ENCODE measurements at regions not wholly inside any gene's neighbourhood (a gene's known extent, or its start where the extent isn't known, plus 50 kb on each side); places are given as distances from the start of the nearest gene placed in this dataset.

- H3K4me1 Mint-ChIP-seq = no peaks in the 10 kb centered on the region
- H3K4me3 Mint-ChIP-seq = no peak overlapping the region
- peaks cover 9 to 13% of the 10 kb centered on the region in 2 donors for H3K27me3 Mint-ChIP-seq
- no peak overlapping the region for H3K4me3 ChIP-seq (ENCODE audit: control insufficient read depth in 1 of 2, extremely low read depth in 1 of 2, low read length in 1 of 2)
- CTCF ChIA-PET = no interaction called here
- H3K36me3 Mint-ChIP-seq = no peaks in the 10 kb centered on the region
- no peaks in the 10 kb centered on the region for H3K9me3 ChIP-seq
- ATAC-seq (replicated peaks in 1 of 4) (no peak), DNase-seq (no peak)
- POLR2A ChIA-PET = no interaction called here
- H3K27ac Mint-ChIP-seq = no peak overlapping the region
- no peaks in the 10 kb centered on the region for H3K4me1 ChIP-seq (ENCODE audit: control insufficient read depth in 1 of 2, extremely low read depth in 1 of 2, insufficient read depth in 2 of 2, low read length in 2 of 2)
- no peaks in the 10 kb centered on the region for H3K36me3 ChIP-seq (ENCODE audit: control insufficient read depth in 2 of 2, extremely low read depth in 1 of 2, insufficient read depth in 1 of 2, low read length in 1 of 2)
- H3K9me3 Mint-ChIP-seq = peaks cover 3 to 7% (median 4%) of the 10 kb centered on the region in 3 donors
- H3K27me3 ChIP-seq (replicated peaks in 1 of 2; ENCODE audit: control insufficient read depth in 2 of 2, extremely low read depth in 1 of 2, insufficient read depth in 2 of 2, low read length in 1 of 2) = peaks cover 0 to 4% of the 10 kb centered on the region in 2 experiments
- no peak overlapping the region for H3K27ac ChIP-seq (ENCODE audit: low read length)
- 85% methylated on average over 5 of the region's 5 CpGs for WGBS (ENCODE audit: insufficient coverage)
These were observed 128.4 kb downstream of the LINC00237 start for GRCh38 chr20:20977786-20978185.

GRCh38 chr20:20972490-20972889 is 133.7 kb downstream of the LINC00237 start:
- H3K9me3 ChIP-seq = no peaks in the 10 kb centered on the region
- DNase-seq (no peak), ATAC-seq (replicated peaks in 1 of 4) (no peak)
- H3K4me1 ChIP-seq (ENCODE audit: control insufficient read depth in 1 of 2, extremely low read depth in 1 of 2, insufficient read depth in 2 of 2, low read length in 2 of 2) = no peaks in the 10 kb centered on the region
- Mint-ChIP-seq H3K27me3 (peaks cover 0 to 16% of the 10 kb centered on the region in 2 donors), H3K9me3 (peaks cover 0 to 4% (median 0%) of the 10 kb centered on the region in 3 donors), H3K4me1 (no peaks in the 10 kb centered on the region), H3K27ac (no peak overlapping the region), H3K4me3 (no peak overlapping the region), H3K36me3 (no peaks in the 10 kb centered on the region)
- no peaks in the 10 kb centered on the region for H3K36me3 ChIP-seq (ENCODE audit: control insufficient read depth in 2 of 2, extremely low read depth in 1 of 2, insufficient read depth in 1 of 2, low read length in 1 of 2)
- ChIA-PET POLR2A (no interaction called here), CTCF (interaction anchor here in 1 of 2 donors (0.6 kb wide), 1 partner anchor 301 kb away, joined by 4 read pairs; no protein-coding TSS in a partner anchor)
- no peak overlapping the region for H3K27ac ChIP-seq (ENCODE audit: low read length)
- 71% methylated on average over 1 of the region's 1 CpG for WGBS (ENCODE audit: insufficient coverage)
- no peak overlapping the region for H3K4me3 ChIP-seq (ENCODE audit: control insufficient read depth in 1 of 2, extremely low read depth in 1 of 2, low read length in 1 of 2)
- no peaks in the 10 kb centered on the region for H3K27me3 ChIP-seq (replicated peaks in 1 of 2; ENCODE audit: control insufficient read depth in 2 of 2, extremely low read depth in 1 of 2, insufficient read depth in 2 of 2, low read length in 1 of 2)

- POLR2A ChIA-PET = no interaction called here
- H3K36me3 ChIP-seq (ENCODE audit: control insufficient read depth in 2 of 2, extremely low read depth in 1 of 2, insufficient read depth in 1 of 2, low read length in 1 of 2) = no peaks in the 10 kb centered on the region
- WGBS (ENCODE audit: insufficient coverage) = 95% methylated on average over 4 of the region's 6 CpGs
- no peak overlapping the region for H3K4me3 Mint-ChIP-seq
- H3K27me3 ChIP-seq (replicated peaks in 1 of 2; ENCODE audit: control insufficient read depth in 2 of 2, extremely low read depth in 1 of 2, insufficient read depth in 2 of 2, low read length in 1 of 2) = no peaks in the 10 kb centered on the region
- no peak overlapping the region for H3K27ac ChIP-seq (ENCODE audit: low read length)
- H3K27me3 Mint-ChIP-seq = peaks cover 0 to 13% of the 10 kb centered on the region in 2 donors
- H3K27ac Mint-ChIP-seq = no peak overlapping the region
- ATAC-seq (replicated peaks in 1 of 4) (no peak), DNase-seq (no peak)
- no peaks in the 10 kb centered on the region for H3K9me3 ChIP-seq
- no peak overlapping the region for H3K4me3 ChIP-seq (ENCODE audit: control insufficient read depth in 1 of 2, extremely low read depth in 1 of 2, low read length in 1 of 2)
- no peaks in the 10 kb centered on the region for H3K4me1 Mint-ChIP-seq
- H3K9me3 Mint-ChIP-seq = no peaks in the 10 kb centered on the region
- no peaks in the 10 kb centered on the region for H3K36me3 Mint-ChIP-seq
- CTCF ChIA-PET = no interaction called here
- H3K4me1 ChIP-seq (ENCODE audit: control insufficient read depth in 1 of 2, extremely low read depth in 1 of 2, insufficient read depth in 2 of 2, low read length in 2 of 2) = no peaks in the 10 kb centered on the region
These were observed 134.3 kb downstream of the LINC00237 start for GRCh38 chr20:20971810-20972209.

GRCh38 chr20:20970841-20971240 is 135.3 kb downstream of the LINC00237 start:
- DNase-seq (no peak), ATAC-seq (replicated peaks in 1 of 4) (no peak)
- H3K9me3 ChIP-seq = no peaks in the 10 kb centered on the region
- ChIA-PET CTCF (interaction anchor here in 1 of 2 donors (0.6 kb wide), 1 partner anchor 66 kb away, joined by 3 read pairs; no protein-coding TSS in a partner anchor), POLR2A (no interaction called here)
- H3K27me3 ChIP-seq (replicated peaks in 1 of 2; ENCODE audit: control insufficient read depth in 2 of 2, extremely low read depth in 1 of 2, insufficient read depth in 2 of 2, low read length in 1 of 2) = no peaks in the 10 kb centered on the region
- H3K4me3 ChIP-seq (ENCODE audit: control insufficient read depth in 1 of 2, extremely low read depth in 1 of 2, low read length in 1 of 2) = no peak overlapping the region
- H3K4me3 Mint-ChIP-seq = no peak overlapping the region
- WGBS (ENCODE audit: insufficient coverage) = 34% methylated on average over 2 of the region's 3 CpGs
- H3K27ac ChIP-seq (ENCODE audit: low read length) = no peak overlapping the region
- H3K27ac Mint-ChIP-seq = no peak overlapping the region
- H3K36me3 ChIP-seq (ENCODE audit: control insufficient read depth in 2 of 2, extremely low read depth in 1 of 2, insufficient read depth in 1 of 2, low read length in 1 of 2) = no peaks in the 10 kb centered on the region
- H3K9me3 Mint-ChIP-seq = no peaks in the 10 kb centered on the region
- H3K36me3 Mint-ChIP-seq = no peaks in the 10 kb centered on the region
- H3K4me1 Mint-ChIP-seq = no peaks in the 10 kb centered on the region
- no peaks in the 10 kb centered on the region for H3K4me1 ChIP-seq (ENCODE audit: control insufficient read depth in 1 of 2, extremely low read depth in 1 of 2, insufficient read depth in 2 of 2, low read length in 2 of 2)
- H3K27me3 Mint-ChIP-seq = peaks cover 0 to 13% of the 10 kb centered on the region in 2 donors

GRCh38 chr20:20969701-20970280 is 136.4 kb downstream of the LINC00237 start:
- CTCF ChIA-PET = no interaction called here

GRCh38 chr20:20967564-20968184 is 138.5 kb downstream of the LINC00237 start:
- Histone ChIP-seq H3K4me1 (ENCODE audit: control insufficient read depth in 1 of 2, extremely low read depth in 1 of 2, insufficient read depth in 2 of 2, low read length in 2 of 2) (no peaks in the 10 kb centered on the region), H3K4me3 (ENCODE audit: control insufficient read depth in 1 of 2, extremely low read depth in 1 of 2, low read length in 1 of 2) (no peak overlapping the region), H3K36me3 (ENCODE audit: control insufficient read depth in 2 of 2, extremely low read depth in 1 of 2, insufficient read depth in 1 of 2, low read length in 1 of 2) (no peaks in the 10 kb centered on the region), H3K27ac (ENCODE audit: low read length) (no peak overlapping the region), H3K9me3 (no peaks in the 10 kb centered on the region), H3K27me3 (replicated peaks in 1 of 2; ENCODE audit: control insufficient read depth in 2 of 2, extremely low read depth in 1 of 2, insufficient read depth in 2 of 2, low read length in 1 of 2) (peaks cover 0 to 7% of the 10 kb centered on the region in 2 experiments)
- Mint-ChIP-seq H3K27me3 (peaks cover 0 to 13% of the 10 kb centered on the region in 2 donors), H3K4me3 (no peak overlapping the region), H3K9me3 (no peaks in the 10 kb centered on the region), H3K4me1 (no peaks in the 10 kb centered on the region), H3K36me3 (no peaks in the 10 kb centered on the region), H3K27ac (no peak overlapping the region)
- 76% methylated on average over 5 of the region's 10 CpGs for WGBS (ENCODE audit: insufficient coverage)
- ChIA-PET CTCF (interaction anchor here in 1 of 2 donors (0.7 kb wide), 1 partner anchor 24 kb away, joined by 3 read pairs; no protein-coding TSS in a partner anchor), POLR2A (no interaction called here)
- no peak for ATAC-seq (replicated peaks in 1 of 4)
- DNase-seq = no peak

More at GRCh38 chr20:20969701-20970280, 136.4 kb downstream of the LINC00237 start:
- Mint-ChIP-seq H3K27me3 (peaks cover 0 to 13% of the 10 kb centered on the region in 2 donors), H3K9me3 (no peaks in the 10 kb centered on the region), H3K36me3 (no peaks in the 10 kb centered on the region), H3K4me1 (no peaks in the 10 kb centered on the region), H3K27ac (no peak overlapping the region), H3K4me3 (no peak overlapping the region)
- no peaks in the 10 kb centered on the region for H3K9me3 ChIP-seq
- DNase-seq (no peak), ATAC-seq (replicated peaks in 1 of 4) (no peak)
- H3K36me3 ChIP-seq (ENCODE audit: control insufficient read depth in 2 of 2, extremely low read depth in 1 of 2, insufficient read depth in 1 of 2, low read length in 1 of 2) = no peaks in the 10 kb centered on the region
- H3K4me3 ChIP-seq (ENCODE audit: control insufficient read depth in 1 of 2, extremely low read depth in 1 of 2, low read length in 1 of 2) = no peak overlapping the region
- H3K27ac ChIP-seq (ENCODE audit: low read length) = no peak overlapping the region
- H3K27me3 ChIP-seq (replicated peaks in 1 of 2; ENCODE audit: control insufficient read depth in 2 of 2, extremely low read depth in 1 of 2, insufficient read depth in 2 of 2, low read length in 1 of 2) = peaks cover 0 to under 1% of the 10 kb centered on the region in 2 experiments
- no peaks in the 10 kb centered on the region for H3K4me1 ChIP-seq (ENCODE audit: control insufficient read depth in 1 of 2, extremely low read depth in 1 of 2, insufficient read depth in 2 of 2, low read length in 2 of 2)
- POLR2A ChIA-PET = no interaction called here
- WGBS (ENCODE audit: insufficient coverage) = 78% methylated on average over 7 of the region's 13 CpGs

Measured in T-cell (primary cell).